Panc1 (cell line): ENCODE measurements at regions not wholly inside any gene's neighbourhood (a gene's known extent, or its start where the extent isn't known, plus 50 kb on each side); places are given as distances from the start of the nearest gene placed in this dataset.

ENCODE experiments used
- ATAC-seq: fragments of 200-7000 bp; cut with Tn5 transposase; 2 replicates; pipeline ENCODE4 v1.9.1; 2020; ENCODE audit warnings: mild to moderate bottlenecking, moderate library complexity
- BruUV-seq: library from RNA; stranded (reverse); fragments of 400-500 nt; replicated peaks from 2 replicates; lab custom pipeline; 2021; lab: Mats Ljungman, UMichigan
- CTCF ChIA-PET: fragments of 300-600 bp; sonication (Branson Sonifier 250); formaldehyde crosslinking; loops from one replicate; lab custom pipeline; 2022; ENCODE audit warnings: antibody characterized with exemption; lab: Charles Lee
- POLR2A ChIA-PET: fragments of 300-600 bp; sonication (Branson Sonifier 250); formaldehyde crosslinking; loops from one replicate; lab custom pipeline; 2022; ENCODE audit warnings: antibody characterized with exemption; lab: Charles Lee
- DNase-seq: peaks from one replicate; pipeline ENCODE4 v3.0.0-alpha.2; 2010; ENCODE audit warnings: low read depth, low spot score
- H3K27ac ChIP-seq: 2 replicates; pipeline ENCODE4 v1.5.1; 2011; ENCODE audit warnings: mild to moderate bottlenecking, low read length, inconsistent platforms
- H3K27me3 ChIP-seq: fragments of 200-500 bp; sonication (Bioruptor generic); 2 replicates; pipeline ENCODE4 v1.6.0; 2014; ENCODE audit warnings: low read length, inconsistent platforms; ENCODE audit not compliant: control insufficient read depth, insufficient read depth
- H3K36me3 ChIP-seq: fragments of 200-500 bp; sonication (Bioruptor generic); 2 replicates; pipeline ENCODE4 v1.5.1; 2014; ENCODE audit warnings: inconsistent platforms, mild to moderate bottlenecking, low read length, moderate library complexity; ENCODE audit not compliant: control insufficient read depth, insufficient read depth
- H3K4me1 ChIP-seq: 2 replicates; pipeline ENCODE4 v1.5.1; 2011; ENCODE audit warnings: inconsistent platforms, mild to moderate bottlenecking, low read length, moderate library complexity; ENCODE audit not compliant: control insufficient read depth, insufficient read depth
- H3K4me3 ChIP-seq, 2 experiments: 2 replicates each; pipeline ENCODE4 v1.5.1; 2011 to 2012; ENCODE audit warnings: low read depth in 2 of 2, low read length in 2 of 2, mild to moderate bottlenecking in 2 of 2, inconsistent platforms in 1 of 2, moderate library complexity in 1 of 2
- H3K9me3 ChIP-seq: fragments of 200-500 bp; sonication (Bioruptor generic); 2 replicates; pipeline ENCODE4 v1.5.1; 2014; ENCODE audit warnings: low read depth, mild to moderate bottlenecking, inconsistent platforms, low read length, moderate library complexity; ENCODE audit not compliant: control insufficient read depth, insufficient read depth
- POLR2AphosphoS5 ChIP-seq: IDR thresholded peaks from 2 replicates; pipeline ENCODE4 v1.6.1; 2012; ENCODE audit warnings: mild to moderate bottlenecking, low read depth, low read length, moderate library complexity
- SIN3A ChIP-seq: IDR thresholded peaks from 2 replicates; pipeline ENCODE4 v1.6.1; 2012; ENCODE audit warnings: low read depth, mild to moderate bottlenecking, low read length, moderate library complexity, borderline replicate concordance; ENCODE audit not compliant: insufficient read depth
- TCF7L2 ChIP-seq: IDR thresholded peaks from 2 replicates; pipeline ENCODE4 v1.6.1; 2011; ENCODE audit warnings: mild to moderate bottlenecking, low read depth, low read length, inconsistent platforms
- in situ Hi-C: cut with HindIII; loops from 2 replicates; pipeline ENCODE4 v1.10.0; 2016; ENCODE audit warnings: low sequenced_read_pairs, low pct_unique_long_range_greater_than_20kb
- intact Hi-C: fragments of 100-400 bp; cut with micrococcal nuclease; formaldehyde crosslinking; loops from one replicate; pipeline ENCODE4 v1.10.0; 2022; ENCODE audit not compliant: unreplicated experiment
- TF ChIP-seq, protein P1 (sequence below): fragments of 450-650 bp; IDR thresholded peaks from 2 replicates; pipeline ENCODE4 v1.5.1; 2017; ENCODE audit warnings: mild to moderate bottlenecking
- TF ChIP-seq, protein P2 (sequence below), 2 experiments: IDR thresholded peaks; 2 replicates each; pipeline ENCODE4 v1.6.1; 2011 to 2012; ENCODE audit warnings: low read depth in 2 of 2, control low read depth in 1 of 2, low read length in 1 of 2, mild to moderate bottlenecking in 1 of 2, moderate library complexity in 1 of 2; ENCODE audit not compliant: insufficient read depth in 1 of 2

DNA sequence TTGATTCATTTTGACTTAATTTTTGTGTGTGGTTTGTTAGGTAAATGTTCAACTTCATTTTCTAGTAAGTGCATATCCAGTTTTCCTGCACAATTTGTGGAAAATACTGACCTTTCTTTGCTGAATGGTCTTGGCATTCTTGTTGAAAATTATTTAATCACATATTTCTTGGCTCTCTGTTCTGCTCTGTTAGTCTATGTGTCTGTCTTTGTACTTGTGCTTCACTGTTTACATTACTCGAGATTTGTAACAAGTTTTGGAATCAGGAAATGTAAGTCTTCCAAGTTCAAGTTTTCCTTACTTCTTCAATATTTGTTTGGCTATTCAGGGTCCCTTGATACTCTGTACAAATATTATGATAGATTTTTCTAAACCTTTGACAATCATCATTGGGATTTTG lies 838.2 kb upstream of the POM121L12 start:
- no peak for TF ChIP-seq SIN3A
- no peak for TF ChIP-seq TCF7L2
- no peak for TF ChIP-seq POLR2AphosphoS5
- TF ChIP-seq, protein P1, sequence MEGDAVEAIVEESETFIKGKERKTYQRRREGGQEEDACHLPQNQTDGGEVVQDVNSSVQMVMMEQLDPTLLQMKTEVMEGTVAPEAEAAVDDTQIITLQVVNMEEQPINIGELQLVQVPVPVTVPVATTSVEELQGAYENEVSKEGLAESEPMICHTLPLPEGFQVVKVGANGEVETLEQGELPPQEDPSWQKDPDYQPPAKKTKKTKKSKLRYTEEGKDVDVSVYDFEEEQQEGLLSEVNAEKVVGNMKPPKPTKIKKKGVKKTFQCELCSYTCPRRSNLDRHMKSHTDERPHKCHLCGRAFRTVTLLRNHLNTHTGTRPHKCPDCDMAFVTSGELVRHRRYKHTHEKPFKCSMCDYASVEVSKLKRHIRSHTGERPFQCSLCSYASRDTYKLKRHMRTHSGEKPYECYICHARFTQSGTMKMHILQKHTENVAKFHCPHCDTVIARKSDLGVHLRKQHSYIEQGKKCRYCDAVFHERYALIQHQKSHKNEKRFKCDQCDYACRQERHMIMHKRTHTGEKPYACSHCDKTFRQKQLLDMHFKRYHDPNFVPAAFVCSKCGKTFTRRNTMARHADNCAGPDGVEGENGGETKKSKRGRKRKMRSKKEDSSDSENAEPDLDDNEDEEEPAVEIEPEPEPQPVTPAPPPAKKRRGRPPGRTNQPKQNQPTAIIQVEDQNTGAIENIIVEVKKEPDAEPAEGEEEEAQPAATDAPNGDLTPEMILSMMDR: no peak
- TF ChIP-seq, protein P2, sequence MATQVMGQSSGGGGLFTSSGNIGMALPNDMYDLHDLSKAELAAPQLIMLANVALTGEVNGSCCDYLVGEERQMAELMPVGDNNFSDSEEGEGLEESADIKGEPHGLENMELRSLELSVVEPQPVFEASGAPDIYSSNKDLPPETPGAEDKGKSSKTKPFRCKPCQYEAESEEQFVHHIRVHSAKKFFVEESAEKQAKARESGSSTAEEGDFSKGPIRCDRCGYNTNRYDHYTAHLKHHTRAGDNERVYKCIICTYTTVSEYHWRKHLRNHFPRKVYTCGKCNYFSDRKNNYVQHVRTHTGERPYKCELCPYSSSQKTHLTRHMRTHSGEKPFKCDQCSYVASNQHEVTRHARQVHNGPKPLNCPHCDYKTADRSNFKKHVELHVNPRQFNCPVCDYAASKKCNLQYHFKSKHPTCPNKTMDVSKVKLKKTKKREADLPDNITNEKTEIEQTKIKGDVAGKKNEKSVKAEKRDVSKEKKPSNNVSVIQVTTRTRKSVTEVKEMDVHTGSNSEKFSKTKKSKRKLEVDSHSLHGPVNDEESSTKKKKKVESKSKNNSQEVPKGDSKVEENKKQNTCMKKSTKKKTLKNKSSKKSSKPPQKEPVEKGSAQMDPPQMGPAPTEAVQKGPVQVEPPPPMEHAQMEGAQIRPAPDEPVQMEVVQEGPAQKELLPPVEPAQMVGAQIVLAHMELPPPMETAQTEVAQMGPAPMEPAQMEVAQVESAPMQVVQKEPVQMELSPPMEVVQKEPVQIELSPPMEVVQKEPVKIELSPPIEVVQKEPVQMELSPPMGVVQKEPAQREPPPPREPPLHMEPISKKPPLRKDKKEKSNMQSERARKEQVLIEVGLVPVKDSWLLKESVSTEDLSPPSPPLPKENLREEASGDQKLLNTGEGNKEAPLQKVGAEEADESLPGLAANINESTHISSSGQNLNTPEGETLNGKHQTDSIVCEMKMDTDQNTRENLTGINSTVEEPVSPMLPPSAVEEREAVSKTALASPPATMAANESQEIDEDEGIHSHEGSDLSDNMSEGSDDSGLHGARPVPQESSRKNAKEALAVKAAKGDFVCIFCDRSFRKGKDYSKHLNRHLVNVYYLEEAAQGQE (IDR thresholded peaks at IDR 0.05; ENCODE audit: insufficient read depth in 1 of 2, low read depth in 2 of 2, low read length in 1 of 2): no peak
- Histone ChIP-seq H3K4me1 (no peaks in the 10 kb centered on the region), H3K9me3 (no peaks in the 10 kb centered on the region), H3K4me3 (no peak overlapping the region), H3K27me3 (no peaks in the 10 kb centered on the region), H3K27ac (no peak overlapping the region), H3K36me3 (no peaks in the 10 kb centered on the region)
- no peak for ATAC-seq
- no peak for DNase-seq
- in situ Hi-C loops (no loop called here), intact Hi-C loops (no loop called here)
- ChIA-PET POLR2A (no interaction called here), CTCF (no interaction called here)
- BruUV-seq: no TSS peak

DNA sequence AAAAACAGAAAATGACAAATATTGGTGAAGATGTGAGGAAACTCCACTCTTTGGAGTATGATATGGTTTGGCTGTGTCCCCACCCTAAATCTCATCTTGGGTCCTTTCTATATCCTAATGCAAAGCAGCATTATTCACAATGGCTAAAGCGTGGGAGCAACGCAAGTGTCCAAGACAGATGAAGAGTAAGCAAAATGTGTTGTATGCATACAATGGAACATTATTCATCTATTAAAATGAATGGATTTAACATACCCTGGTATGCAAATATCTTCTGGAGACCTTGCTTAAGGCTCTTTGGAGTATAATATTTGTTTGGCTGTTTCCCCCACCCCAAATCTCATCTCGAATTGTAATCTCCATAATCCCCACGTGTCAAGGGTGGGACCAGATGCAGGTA lies 839.8 kb upstream of the POM121L12 start:
- Histone ChIP-seq H3K36me3 (no peaks in the 10 kb centered on the region), H3K4me3 (no peak overlapping the region), H3K9me3 (no peaks in the 10 kb centered on the region), H3K4me1 (no peaks in the 10 kb centered on the region), H3K27ac (no peak overlapping the region), H3K27me3 (no peaks in the 10 kb centered on the region)
- intact Hi-C loops: no loop called here
- CTCF ChIA-PET: no interaction called here
- no peak for DNase-seq
- no TSS peak for BruUV-seq
- no peak for TF ChIP-seq SIN3A
- TF ChIP-seq, protein P2 (IDR thresholded peaks at IDR 0.05; ENCODE audit: insufficient read depth in 1 of 2, low read depth in 2 of 2, low read length in 1 of 2): no peak
- no peak for TF ChIP-seq POLR2AphosphoS5
- TF ChIP-seq, protein P1: no peak
- no peak for TF ChIP-seq TCF7L2
- no peak for ATAC-seq
- in situ Hi-C loops: no loop called here
- POLR2A ChIA-PET: no interaction called here
